Pancreas (tissue), 10 donors: ENCODE measurements at regions not wholly inside any gene's neighbourhood (a gene's known extent, or its start where the extent isn't known, plus 50 kb on each side); places are given as distances from the start of the nearest gene placed in this dataset.

Experiments used
- ATAC-seq, 4 donors: fragments of 200-7000 bp; cut with Tn5 transposase; one replicate each; pipeline versions ENCODE4 v1.8.0 to v1.9.1; 2020; ENCODE audit warnings: mild to moderate bottlenecking in 4 of 4, moderate library complexity in 4 of 4
- DNase-seq, 6 donors: peaks; one replicate each; pipeline ENCODE4 v3.0.0-alpha.2; 2020
- FAIRE-seq: peaks from 2 replicates; lab custom pipeline; 2012; peaks lifted over from hg19 to GRCh38; lab: Jason Lieb, UNC
- H3K27ac ChIP-seq, 4 donors: fragments of 200-600 bp; sonication (generic); 1 replicate in 3 of 4; 2 replicates in 1 of 4; pipeline versions ENCODE4 v1.5.0 to v1.8.0; 2020
- H3K27me3 ChIP-seq, 4 donors: fragments of 200-600 bp; one replicate each; pipeline ENCODE4 v1.8.0; 2021
- H3K36me3 ChIP-seq, 3 donors: fragments of 200-600 bp; sonication (generic) in 1 of 3; one replicate each; pipeline versions ENCODE4 v1.5.0 to v1.8.0; 2020 to 2021
- H3K4me1 ChIP-seq, 3 donors: fragments of 200-600 bp; one replicate each; pipeline ENCODE4 v1.8.0; 2021
- H3K4me3 ChIP-seq, 4 donors: fragments of 200-600 bp; sonication (generic) in 2 of 4; one replicate each; pipeline versions ENCODE4 v1.5.0 to v1.8.0; 2020 to 2021
- H3K9me3 ChIP-seq, 4 donors: fragments of 200-600 bp; one replicate each; pipeline ENCODE4 v1.8.0; 2021
- WGBS, 2 donors: extraction: QIAGEN DNeasy Blood & Tissue Kit; methylation state at CpG; one replicate each; pipeline ENCODE4 v1.1.7; 2013; 5-methylcytosine and 5-hydroxymethylcytosine counted together
- intact Hi-C, 3 donors: fragments of 100-400 bp; cut with DNase I; formaldehyde crosslinking; loops; one replicate each; pipeline versions ENCODE4 v1.11.1 to v1.14.2; 2022
- TF ChIP-seq, protein P1 (sequence below), 4 donors: fragments of 200-600 bp; sonication (generic) in 3 of 4; IDR thresholded peaks; one replicate each; pipeline versions ENCODE4 v1.5.0 to v1.8.0; 2021; ENCODE audit warnings: antibody characterized with exemption in 4 of 4
- donor health status: healthy with polysubstance abuse.
- donor health status: DM: no; HTN: no; CAD: no; lungs with moderate emphysema.
- donor health status: DM: no; HTN: no; CAD: no.
- donor health status: control.
- donor health status: control.
- donor health status: Bipolar disorder and iron deficiency.
- donor health status: DM: yes; HTN: yes; CAD: no.
- donor health status: DM: no; HTN: no; CAD: no.
- donor health status: DM: no; HTN: no; CAD: no.
- donor health status: DM: yes; HTN: yes; CAD: no.

DNA sequence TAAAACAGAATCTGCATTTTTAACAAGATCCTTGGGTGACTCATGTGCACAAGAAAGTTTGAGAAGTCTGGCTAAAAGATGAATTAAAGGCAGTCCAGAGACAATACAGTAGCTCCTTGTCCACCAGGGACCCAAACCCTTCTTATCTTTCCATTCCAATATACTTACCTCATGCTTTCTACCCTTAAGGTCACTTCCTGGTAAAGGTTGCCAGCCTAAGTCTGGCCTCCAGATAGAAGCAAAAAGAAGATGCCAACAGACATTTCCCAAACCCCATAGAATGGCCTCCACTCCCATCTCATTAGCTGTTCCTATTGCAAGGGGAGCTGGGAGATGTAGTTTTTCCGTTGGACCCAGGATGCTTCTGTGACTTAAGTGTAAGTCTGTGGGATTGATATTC, 101.4 kb upstream of the XYLT1 start:
- Histone ChIP-seq H3K9me3 (no peaks in the 10 kb centered on the region), H3K36me3 (no peaks in the 10 kb centered on the region), H3K4me1 (no peaks in the 10 kb centered on the region), H3K27me3 (no peaks in the 10 kb centered on the region), H3K27ac (no peak overlapping the region), H3K4me3 (no peak overlapping the region)
- peak in 1 of 4 donors; percentile 57 for ATAC-seq
- WGBS, 2 donors: 60 to 72% methylated on average over 1 of the region's 1 CpG
- FAIRE-seq: no peak
- TF ChIP-seq, protein P1, sequence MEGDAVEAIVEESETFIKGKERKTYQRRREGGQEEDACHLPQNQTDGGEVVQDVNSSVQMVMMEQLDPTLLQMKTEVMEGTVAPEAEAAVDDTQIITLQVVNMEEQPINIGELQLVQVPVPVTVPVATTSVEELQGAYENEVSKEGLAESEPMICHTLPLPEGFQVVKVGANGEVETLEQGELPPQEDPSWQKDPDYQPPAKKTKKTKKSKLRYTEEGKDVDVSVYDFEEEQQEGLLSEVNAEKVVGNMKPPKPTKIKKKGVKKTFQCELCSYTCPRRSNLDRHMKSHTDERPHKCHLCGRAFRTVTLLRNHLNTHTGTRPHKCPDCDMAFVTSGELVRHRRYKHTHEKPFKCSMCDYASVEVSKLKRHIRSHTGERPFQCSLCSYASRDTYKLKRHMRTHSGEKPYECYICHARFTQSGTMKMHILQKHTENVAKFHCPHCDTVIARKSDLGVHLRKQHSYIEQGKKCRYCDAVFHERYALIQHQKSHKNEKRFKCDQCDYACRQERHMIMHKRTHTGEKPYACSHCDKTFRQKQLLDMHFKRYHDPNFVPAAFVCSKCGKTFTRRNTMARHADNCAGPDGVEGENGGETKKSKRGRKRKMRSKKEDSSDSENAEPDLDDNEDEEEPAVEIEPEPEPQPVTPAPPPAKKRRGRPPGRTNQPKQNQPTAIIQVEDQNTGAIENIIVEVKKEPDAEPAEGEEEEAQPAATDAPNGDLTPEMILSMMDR (IDR thresholded peaks at IDR 0.05): no peak
- no peak for DNase-seq
- intact Hi-C loops: no loop called here

DNA sequence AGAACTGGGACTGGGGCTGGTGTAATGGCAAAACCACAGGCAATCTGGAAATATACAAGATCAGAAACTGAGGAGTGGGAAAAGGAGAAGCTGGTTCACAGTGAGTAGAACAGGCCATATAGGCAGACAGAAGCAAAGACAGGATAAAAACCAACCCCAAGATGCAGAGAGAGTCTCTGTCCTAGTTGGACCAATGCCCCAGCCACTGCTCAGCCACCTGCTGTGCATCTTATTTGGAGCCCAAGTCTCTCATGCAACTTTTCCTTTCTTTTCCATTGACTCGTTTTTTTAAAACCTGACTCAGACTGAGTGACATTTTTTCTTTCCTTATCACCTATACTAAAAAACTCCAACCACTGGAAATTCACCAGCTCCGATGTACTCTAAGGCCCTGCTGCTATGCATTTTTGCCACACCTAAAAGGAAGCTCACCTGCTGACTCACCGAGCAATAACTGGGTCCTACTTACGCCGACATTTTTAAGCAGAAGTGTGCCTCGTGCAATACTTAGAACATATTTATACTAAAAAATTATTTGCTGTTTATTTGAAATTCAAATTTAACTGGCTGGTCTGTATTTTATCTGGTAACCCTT, 100.8 kb upstream of the XYLT1 start:
- no peaks in the 10 kb centered on the region for H3K36me3 ChIP-seq
- TF ChIP-seq, protein P1 (IDR thresholded peaks at IDR 0.05): no peak
- intact Hi-C loops: no loop called here
- ATAC-seq (no peak), FAIRE-seq (no peak), DNase-seq (no peak)
- no peaks in the 10 kb centered on the region for H3K9me3 ChIP-seq
- no peaks in the 10 kb centered on the region for H3K4me1 ChIP-seq
- H3K4me3 ChIP-seq: no peak overlapping the region
- H3K27ac ChIP-seq: no peak overlapping the region
- H3K27me3 ChIP-seq: no peaks in the 10 kb centered on the region
- WGBS, 2 donors: 64 to 73% methylated on average over 6 of the region's 6 CpGs

DNA sequence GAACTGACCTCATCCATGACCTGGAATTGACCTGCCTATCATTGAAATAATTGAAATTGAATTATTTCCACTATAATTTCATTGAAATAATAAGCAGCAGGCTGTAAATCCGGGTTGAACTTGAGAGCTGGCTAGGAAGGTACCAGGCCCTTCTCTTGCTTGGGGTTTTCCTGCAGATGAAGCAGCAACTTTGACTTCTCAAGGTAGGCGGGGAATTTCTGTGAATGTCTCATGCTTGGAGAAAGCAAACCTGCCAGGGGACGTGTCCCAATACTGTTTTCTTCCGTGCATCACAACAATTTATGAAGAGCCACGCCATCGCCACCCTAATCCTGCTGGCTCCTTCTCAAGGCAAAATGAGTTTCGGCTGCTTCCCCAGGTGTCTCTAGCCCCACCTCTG, 97.5 kb upstream of the XYLT1 start:
- no peak overlapping the region for H3K27ac ChIP-seq
- ATAC-seq (no peak), FAIRE-seq (no peak), DNase-seq (no peak)
- 71 to 80% methylated on average over 7 of the region's 7 CpGs for WGBS, 2 donors
- H3K27me3 ChIP-seq: no peaks in the 10 kb centered on the region
- TF ChIP-seq, protein P1 (IDR thresholded peaks at IDR 0.05): no peak
- H3K4me1 ChIP-seq: no peaks in the 10 kb centered on the region
- intact Hi-C loops: no loop called here
- H3K9me3 ChIP-seq: no peaks in the 10 kb centered on the region
- H3K36me3 ChIP-seq: no peaks in the 10 kb centered on the region
- H3K4me3 ChIP-seq: no peak overlapping the region

DNA sequence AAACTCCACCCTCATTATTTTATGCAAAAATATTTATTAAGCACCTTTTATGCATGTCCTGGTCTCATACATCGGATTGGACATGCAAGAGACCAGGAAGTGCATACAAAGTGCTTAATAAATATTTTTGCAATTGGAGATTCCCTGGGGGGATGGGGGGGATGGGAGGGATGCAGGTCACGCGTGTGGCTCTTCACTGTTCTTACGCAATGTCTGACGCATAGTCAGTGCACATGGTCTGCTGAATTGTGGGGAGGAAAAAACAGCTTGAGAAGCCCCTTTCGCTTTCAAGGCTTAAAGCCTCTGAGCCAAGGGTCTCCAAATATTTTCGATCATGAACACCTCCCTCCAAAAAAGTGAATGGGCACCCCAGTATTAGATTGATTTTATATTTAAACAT, 96.7 kb upstream of the XYLT1 start:
- intact Hi-C loops: no loop called here
- FAIRE-seq (no peak), ATAC-seq (no peak), DNase-seq (no peak)
- no peaks in the 10 kb centered on the region for H3K9me3 ChIP-seq
- no peak overlapping the region for H3K27ac ChIP-seq
- TF ChIP-seq, protein P1 (IDR thresholded peaks at IDR 0.05): no peak
- no peaks in the 10 kb centered on the region for H3K4me1 ChIP-seq
- H3K27me3 ChIP-seq: no peaks in the 10 kb centered on the region
- no peak overlapping the region for H3K4me3 ChIP-seq
- no peaks in the 10 kb centered on the region for H3K36me3 ChIP-seq
- 65 to 78% methylated on average over 7 of the region's 7 CpGs for WGBS, 2 donors

DNA sequence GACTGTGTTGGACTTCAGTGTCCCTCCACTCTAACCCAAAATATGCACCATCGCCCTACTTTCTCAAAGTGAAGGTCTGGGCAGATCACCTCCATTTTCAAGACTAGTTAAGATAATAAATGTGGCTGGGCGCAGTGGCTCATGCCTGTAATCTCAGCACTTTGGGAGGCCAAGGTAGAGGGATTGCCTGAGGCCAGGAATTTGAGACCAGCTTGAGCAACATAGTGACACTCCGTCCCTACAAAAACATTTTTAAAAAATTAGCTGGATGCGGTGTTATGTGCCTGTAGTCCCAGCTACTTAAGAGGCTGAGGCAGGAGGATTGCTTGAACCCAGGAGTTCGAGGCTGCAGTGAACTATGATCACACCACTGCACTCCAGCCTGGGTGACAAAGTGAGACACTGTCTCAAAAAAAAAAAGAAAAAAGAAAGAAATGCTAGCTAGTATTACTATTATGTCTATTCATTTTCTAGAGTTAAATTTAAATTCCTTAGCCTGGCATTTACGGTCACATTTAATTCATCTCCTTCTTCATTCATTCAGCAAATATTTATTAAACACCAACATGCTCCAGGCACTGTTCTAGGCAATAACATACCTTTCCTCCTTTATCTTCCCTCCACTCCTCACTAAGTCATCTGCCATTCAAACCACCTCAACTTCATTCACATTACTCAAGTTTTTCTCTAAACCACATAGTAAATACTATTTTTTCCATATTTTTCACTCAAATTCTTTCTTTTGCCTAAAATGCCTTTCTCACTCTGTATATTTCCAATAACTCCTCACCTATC, 96.1 kb upstream of the XYLT1 start:
- H3K27me3 ChIP-seq: no peaks in the 10 kb centered on the region
- intact Hi-C loops: no loop called here
- WGBS, 2 donors: 70 to 76% methylated on average over 6 of the region's 6 CpGs
- H3K4me3 ChIP-seq: no peak overlapping the region
- H3K4me1 ChIP-seq: no peaks in the 10 kb centered on the region
- TF ChIP-seq, protein P1 (IDR thresholded peaks at IDR 0.05): no peak
- H3K36me3 ChIP-seq: no peaks in the 10 kb centered on the region
- no peaks in the 10 kb centered on the region for H3K9me3 ChIP-seq
- no peak for DNase-seq
- no peak overlapping the region for H3K27ac ChIP-seq
- FAIRE-seq: no peak
- ATAC-seq: no peak
